B cell (primary cell): ENCODE measurements at regions not wholly inside any gene's neighbourhood (a gene's known extent, or its start where the extent isn't known, plus 50 kb on each side); places are given as distances from the start of the nearest gene placed in this dataset.

Source experiments
- ATAC-seq: fragments of 200-7000 bp; cut with Tn5 transposase; one replicate; pipeline ENCODE4 v1.10.0; 2021; ENCODE audit warnings: low read depth, mild to moderate bottlenecking, moderate number of reproducible peaks, moderate library complexity
- CTCF ChIA-PET: fragments of 350-600 bp; sonication (Branson Sonifier 250); formaldehyde crosslinking; loops from one replicate; lab custom pipeline; 2021; ENCODE audit warnings: antibody characterized with exemption, inconsistent platforms; lab: Charles Lee
- POLR2A ChIA-PET: fragments of 350-600 bp; sonication (Branson Sonifier 250); formaldehyde crosslinking; loops from one replicate; lab custom pipeline; 2021; ENCODE audit warnings: antibody characterized with exemption; lab: Charles Lee
- DNase-seq: peaks from one replicate; pipeline ENCODE4 v3.0.0; 2013
- H2AFZ ChIP-seq: 2 replicates; pipeline ENCODE4 v1.6.1; 2012; ENCODE audit warnings: mild to moderate bottlenecking, low read depth, low read length; ENCODE audit not compliant: insufficient read depth, poor library complexity, severe bottlenecking
- H3K27ac ChIP-seq, 2 donors: 1 replicate in 1 of 2; 2 replicates in 1 of 2; pipeline ENCODE4 v1.5.1; 2012 to 2013; ENCODE audit warnings: low read length in 2 of 2, mild to moderate bottlenecking in 2 of 2, moderate library complexity in 1 of 2
- H3K27me3 ChIP-seq, 4 experiments: fragments of 200-600 bp in 1 of 4; sonication (generic) in 1 of 4; replicated peaks in 1 of 4; 1 replicate in 2 of 4; 2 replicates in 2 of 4; pipeline versions ENCODE4 v1.6.1 to v1.7.0; 2013 to 2016; ENCODE audit warnings: low read length in 3 of 4, mild to moderate bottlenecking in 2 of 4, mixed read lengths in 1 of 4, moderate library complexity in 1 of 4; ENCODE audit not compliant: insufficient read depth in 4 of 4, control insufficient read depth in 3 of 4; ENCODE audit errors: control extremely low read depth in 1 of 4
- H3K36me3 ChIP-seq, 2 experiments: replicated peaks in 1 of 2; 1 replicate in 1 of 2; 2 replicates in 1 of 2; pipeline versions ENCODE4 v1.6.1 to v1.7.1; 2013; ENCODE audit warnings: low read length in 1 of 2; ENCODE audit not compliant: insufficient read depth in 2 of 2, control insufficient read depth in 1 of 2; ENCODE audit errors: control extremely low read depth in 1 of 2, extremely low read depth in 1 of 2
- H3K4me1 ChIP-seq, 2 donors: fragments of 200-600 bp in 1 of 2; sonication (generic) in 1 of 2; 1 replicate in 1 of 2; 2 replicates in 1 of 2; pipeline versions ENCODE4 v1.5.1 to v1.6.1; 2013 to 2017; ENCODE audit warnings: low read length in 2 of 2; ENCODE audit not compliant: control insufficient read depth in 2 of 2, insufficient read depth in 2 of 2
- H3K4me2 ChIP-seq: replicated peaks from 2 replicates; pipeline ENCODE3; 2012; ENCODE audit warnings: mild to moderate bottlenecking, low read depth, low read length; ENCODE audit not compliant: poor library complexity, severe bottlenecking
- H3K4me3 ChIP-seq, 5 experiments: fragments of 200-600 bp in 1 of 5; sonication (generic) in 1 of 5; 1 replicate in 3 of 5; 2 replicates in 2 of 5; pipeline versions ENCODE4 v1.5.1 to v1.7.0; 2011 to 2016; ENCODE audit warnings: low read length in 4 of 5, mild to moderate bottlenecking in 4 of 5, low read depth in 2 of 5, control low read depth in 1 of 5, moderate library complexity in 1 of 5; ENCODE audit not compliant: insufficient read depth in 1 of 5; ENCODE audit errors: control extremely low read depth in 1 of 5, extremely low read depth in 1 of 5
- H3K79me2 ChIP-seq: fragments of 200-600 bp; sonication (generic); one replicate; pipeline ENCODE4 v1.6.0; 2016; ENCODE audit warnings: low read length; ENCODE audit not compliant: control insufficient read depth, insufficient read depth
- H3K9ac ChIP-seq: fragments of 200-600 bp; sonication (generic); 2 replicates; pipeline ENCODE4 v1.6.1; 2017; ENCODE audit warnings: mild to moderate bottlenecking, low read length, moderate library complexity
- H3K9me3 ChIP-seq, 3 donors: one replicate each; pipeline versions ENCODE4 v1.6.1 to v1.7.1; 2013; ENCODE audit warnings: low read length in 2 of 3; ENCODE audit not compliant: control insufficient read depth in 2 of 3, insufficient read depth in 1 of 3; ENCODE audit errors: control extremely low read depth in 1 of 3
- H4K20me1 ChIP-seq: 2 replicates; pipeline ENCODE4 v1.6.0; 2012; ENCODE audit warnings: mild to moderate bottlenecking, low read length; ENCODE audit not compliant: insufficient read depth, control insufficient read depth, poor library complexity, severe bottlenecking
- H3K27ac Mint-ChIP-seq: one replicate; pipeline ENCODE4 v1.8.0; 2021; ENCODE audit warnings: mixed read lengths
- H3K27me3 Mint-ChIP-seq: one replicate; pipeline ENCODE4 v1.8.0; 2021; ENCODE audit warnings: mixed read lengths
- H3K4me1 Mint-ChIP-seq: one replicate; pipeline ENCODE4 v1.8.0; 2021; ENCODE audit warnings: mixed read lengths
- H3K4me3 Mint-ChIP-seq: one replicate; pipeline ENCODE4 v1.8.0; 2021; ENCODE audit warnings: mixed read lengths
- H3K9me3 Mint-ChIP-seq: one replicate; pipeline ENCODE4 v1.8.0; 2022; ENCODE audit warnings: mixed read lengths; ENCODE audit not compliant: insufficient read depth
- CTCF ChIP-seq: fragments of 200-600 bp; IDR thresholded peaks from one replicate; pipeline ENCODE4 v1.8.0; 2022; ENCODE audit warnings: antibody characterized with exemption, mild to moderate bottlenecking
- EZH2 ChIP-seq: IDR thresholded peaks from 2 replicates; pipeline ENCODE4 v1.6.1; 2012; ENCODE audit warnings: borderline replicate concordance, low read depth, mild to moderate bottlenecking, moderate library complexity, low read length; ENCODE audit not compliant: insufficient read depth, poor library complexity, severe bottlenecking
- intact Hi-C: fragments of 100-400 bp; cut with micrococcal nuclease; formaldehyde crosslinking; loops from one replicate; pipeline ENCODE4 v1.10.0; 2022

GRCh38 chr5:23742701-23743100 is 235.3 kb downstream of the PRDM9 start:
- POLR2A ChIA-PET: no interaction called here
- TF ChIP-seq CTCF (no peak), EZH2 (no peak)
- H3K9me3 Mint-ChIP-seq: no peaks in the 10 kb centered on the region

GRCh38 chr5:23755906-23756305 is 248.5 kb downstream of the PRDM9 start:
- DNase-seq: no peak
- H3K9me3 Mint-ChIP-seq: no peaks in the 10 kb centered on the region
- Histone ChIP-seq H3K79me2 (no peaks in the 10 kb centered on the region), H3K27ac (no peak overlapping the region), H3K4me2 (no peak overlapping the region), H3K9me3 (no peaks in the 10 kb centered on the region), H3K9ac (no peak overlapping the region), H3K4me1 (no peaks in the 10 kb centered on the region), H2AFZ (no peak overlapping the region), H3K27me3 (no peaks in the 10 kb centered on the region), H3K4me3 (no peak overlapping the region), H3K36me3 (no peaks in the 10 kb centered on the region), H4K20me1 (no peaks in the 10 kb centered on the region)
- TF ChIP-seq CTCF (no peak), EZH2 (no peak)
- intact Hi-C loops: no loop called here
- POLR2A ChIA-PET: no interaction called here
- no peak overlapping the region for H3K27ac Mint-ChIP-seq
- CTCF ChIA-PET: no interaction called here
- H3K27me3 Mint-ChIP-seq: no peaks in the 10 kb centered on the region
- ATAC-seq: no peak
- H3K4me1 Mint-ChIP-seq: no peaks in the 10 kb centered on the region
- no peak overlapping the region for H3K4me3 Mint-ChIP-seq

More at GRCh38 chr5:23742701-23743100, 235.3 kb downstream of the PRDM9 start:
- no peak overlapping the region for H3K9ac ChIP-seq
- Mint-ChIP-seq H3K4me3 (no peak overlapping the region), H3K27ac (no peak overlapping the region), H3K27me3 (no peaks in the 10 kb centered on the region), H3K4me1 (no peaks in the 10 kb centered on the region)
- no peaks in the 10 kb centered on the region for H3K79me2 ChIP-seq
- H3K4me2 ChIP-seq: no peak overlapping the region
- no peak overlapping the region for H2AFZ ChIP-seq
- H3K4me1 ChIP-seq: no peaks in the 10 kb centered on the region
- no peak overlapping the region for H3K27ac ChIP-seq
- no peaks in the 10 kb centered on the region for H3K36me3 ChIP-seq
- no peak overlapping the region for H3K4me3 ChIP-seq
- no peak for ATAC-seq
- DNase-seq: no peak
- CTCF ChIA-PET: no interaction called here
- intact Hi-C loops: no loop called here
- no peaks in the 10 kb centered on the region for H3K9me3 ChIP-seq
- no peaks in the 10 kb centered on the region for H4K20me1 ChIP-seq
- no peaks in the 10 kb centered on the region for H3K27me3 ChIP-seq
